PC-9 (cell line): ENCODE measurements at regions not wholly inside any gene's neighbourhood (a gene's known extent, or its start where the extent isn't known, plus 50 kb on each side); places are given as distances from the start of the nearest gene placed in this dataset.

Experiments
- CTCF ChIP-seq: fragments of 200-600 bp; sonication (generic); conservative IDR thresholded peaks from 2 replicates; pipeline ENCODE4 v1.6.1; 2017; ENCODE audit warnings: mixed run types, antibody characterized with exemption, mild to moderate bottlenecking, moderate library complexity
- EZH2 ChIP-seq: fragments of 200-600 bp; sonication (generic); IDR thresholded peaks from 2 replicates; pipeline ENCODE4 v1.8.0; 2017; ENCODE audit warnings: antibody characterized with exemption, low read depth

GRCh38 chr6:144919560-144919959 lies 634.4 kb downstream of the UTRN start:
- TF ChIP-seq CTCF (no peak), EZH2 (no peak)
